ENCODE measurements at regions not wholly inside any gene's neighbourhood (a gene's known extent, or its start where the extent isn't known, plus 50 kb on each side); places are given as distances from the start of the nearest gene placed in this dataset.

DNA sequence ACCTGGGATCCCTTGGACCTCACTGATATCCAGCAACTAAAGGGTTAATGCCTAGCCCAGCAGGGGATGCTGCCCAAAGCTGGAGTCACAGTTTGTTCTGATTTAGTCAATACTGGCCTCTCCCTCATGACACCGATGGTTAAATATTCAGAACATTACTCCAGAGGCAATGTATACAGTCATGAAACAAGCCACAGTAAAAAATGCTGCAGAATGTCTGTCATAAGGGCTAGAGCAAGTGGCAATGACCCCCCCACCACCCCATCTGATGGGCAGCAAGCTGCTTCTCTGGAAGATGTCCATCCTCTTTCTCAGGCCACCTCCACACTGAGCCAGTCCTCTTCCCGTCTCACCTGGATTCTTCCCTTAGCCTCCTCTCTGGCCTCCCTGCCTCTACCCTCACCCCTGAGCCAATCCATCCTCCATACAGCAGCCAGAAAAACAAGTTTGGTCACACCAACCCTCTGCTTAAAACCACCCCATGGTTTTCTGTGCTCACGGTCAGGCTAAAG, 99.0 kb upstream of the KCNG1 start:
- DNase-seq: no peak

DNA sequence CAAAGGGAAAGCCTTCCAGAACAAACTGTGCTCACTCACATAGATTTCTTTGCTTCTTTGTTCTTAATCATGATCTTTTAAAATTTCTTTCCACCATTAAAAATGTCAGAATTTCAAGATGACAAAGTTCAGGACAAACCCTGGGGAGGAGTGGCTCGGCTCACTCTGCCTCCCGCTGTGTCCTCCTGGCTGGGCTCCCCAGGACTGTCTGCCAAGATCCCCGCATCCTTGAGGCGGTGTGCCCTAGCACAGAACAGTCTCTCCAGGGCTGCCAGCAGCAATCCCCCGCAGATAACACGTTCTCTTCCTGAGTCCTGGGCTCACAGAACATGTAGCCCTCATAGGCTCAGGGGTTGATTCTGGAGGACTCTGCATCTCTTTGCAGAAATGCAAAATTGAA, 98.4 kb upstream of the KCNG1 start:
- DNase-seq: no peak

GRCh38 chr20:51120868-51121267, 98.0 kb upstream of the KCNG1 start:
- DNase-seq: no peak

DNA sequence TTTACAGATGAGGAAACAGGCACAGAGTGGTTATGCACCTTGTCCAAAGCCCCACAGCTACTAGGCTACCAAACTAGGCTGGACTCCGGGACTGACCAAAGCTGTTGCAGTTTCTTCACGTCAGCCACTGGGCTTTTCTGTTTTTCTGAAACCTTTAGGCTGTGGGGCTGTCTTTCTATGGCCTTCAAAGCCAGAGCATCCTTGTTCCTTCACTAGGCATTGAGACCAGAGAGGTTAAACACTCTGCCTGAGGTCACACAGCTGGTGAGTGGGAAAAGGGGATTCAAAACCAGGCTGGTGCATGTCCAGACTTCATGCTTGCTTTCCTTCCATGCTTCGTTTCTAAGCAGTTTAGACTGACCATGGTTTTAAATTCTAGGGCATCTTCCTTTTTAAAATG, 97.5 kb upstream of the KCNG1 start:
- DNase-seq: no peak

DNA sequence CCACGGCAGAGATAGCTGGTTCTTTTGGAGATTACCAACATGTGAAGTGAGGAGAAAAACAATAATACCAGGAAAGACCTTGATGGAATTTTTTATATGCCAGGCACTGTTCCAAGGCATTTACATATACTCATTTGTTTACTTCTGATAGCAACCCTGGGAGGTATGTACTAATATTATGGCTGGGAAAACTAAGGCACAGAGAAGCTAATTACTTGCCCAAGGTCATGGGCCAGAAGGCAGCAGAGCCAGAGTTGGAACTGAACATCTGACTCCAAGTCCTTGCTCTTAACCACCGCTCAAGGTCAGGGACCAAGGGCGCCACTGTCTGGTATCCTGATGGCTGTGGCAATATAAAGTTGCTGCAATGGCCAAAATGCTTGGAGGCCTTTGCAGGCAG, 97.0 kb upstream of the KCNG1 start:
- no peak for DNase-seq

GRCh38 chr20:51118985-51119527, 96.1 kb upstream of the KCNG1 start:
- DNase-seq: no peak

DNA sequence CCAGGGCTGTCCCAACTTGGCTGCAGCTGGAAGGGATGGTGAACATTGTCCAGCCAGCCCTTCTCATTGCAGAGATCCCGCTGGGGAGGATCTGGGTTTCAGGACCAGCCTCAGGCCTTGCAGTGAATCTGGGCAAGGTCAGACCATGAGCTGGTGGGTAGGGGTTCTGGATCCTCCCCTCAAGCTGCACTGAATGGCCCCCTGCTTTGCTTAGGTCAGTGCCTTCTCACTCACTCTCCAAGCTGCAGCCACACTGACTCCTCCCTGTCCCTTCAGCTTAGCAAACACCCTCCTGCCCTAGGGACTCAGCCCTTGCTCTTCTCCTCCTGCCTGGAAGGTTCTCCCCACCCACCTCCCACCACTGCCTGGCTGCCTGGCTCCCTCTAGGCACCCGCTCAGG, 95.3 kb upstream of the KCNG1 start:
- DNase-seq: no peak

- no peak for DNase-seq
These were observed 94.1 kb upstream of the KCNG1 start for GRCh38 chr20:51116765-51117686.

DNA sequence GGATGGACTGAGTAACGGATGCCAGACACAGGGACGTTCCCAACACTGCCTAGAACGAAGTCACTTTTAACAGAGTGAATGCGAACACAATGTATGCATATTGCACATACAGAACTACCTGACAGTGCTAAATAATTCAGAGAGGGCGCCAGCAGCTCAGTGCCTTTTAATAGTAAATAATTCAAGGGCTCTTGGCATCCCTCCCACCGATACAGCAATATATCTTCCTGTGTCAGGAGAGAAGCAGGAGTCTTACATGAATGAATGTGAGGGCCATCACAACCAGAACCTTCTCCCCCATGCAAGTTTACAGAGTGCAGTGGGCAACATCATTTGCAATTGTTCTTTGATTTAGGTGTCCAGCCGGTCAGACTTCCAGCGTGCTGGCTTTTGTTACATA, 88.4 kb upstream of the KCNG1 start:
- no peak for DNase-seq

DNA sequence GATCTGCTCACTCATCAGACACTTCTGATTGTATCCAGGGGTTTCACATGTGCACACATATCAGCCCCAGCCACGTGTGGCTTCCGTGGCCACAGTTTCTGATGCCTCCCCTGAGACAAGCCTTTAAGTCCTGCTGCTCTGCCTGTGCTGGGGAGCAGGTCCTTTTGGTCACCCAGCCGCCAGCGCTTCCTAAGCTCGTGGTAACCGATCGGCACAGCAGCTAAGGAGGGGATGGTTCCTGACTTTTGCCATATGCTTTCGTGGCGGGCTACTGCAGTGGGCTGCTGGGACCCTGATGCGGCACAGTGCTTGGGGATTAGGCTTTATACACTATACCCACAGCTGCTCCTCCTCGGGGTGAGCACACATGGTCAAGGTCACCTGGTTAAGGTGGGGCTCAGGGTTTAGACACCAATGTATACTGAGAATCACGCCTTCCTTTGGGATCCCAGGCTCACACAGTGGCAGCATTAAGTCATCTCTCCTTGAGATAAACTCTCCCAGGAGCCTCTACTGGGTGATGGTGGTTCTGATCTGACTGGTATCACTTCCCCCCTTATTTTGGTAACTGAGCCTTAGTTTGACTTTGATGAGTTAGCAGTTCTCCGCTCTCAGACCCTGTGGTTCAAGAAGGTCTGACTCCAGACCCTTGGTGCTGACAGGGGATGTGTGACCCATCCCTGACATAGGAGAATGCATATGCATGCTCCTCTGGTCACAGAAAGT, 85.9 kb upstream of the KCNG1 start:
- DNase-seq: no peak

GRCh38 chr20:51106011-51106410, 83.1 kb upstream of the KCNG1 start:
- no peak for DNase-seq

GRCh38 chr20:51104960-51105920, 82.3 kb upstream of the KCNG1 start:
- no peak for DNase-seq

DNA sequence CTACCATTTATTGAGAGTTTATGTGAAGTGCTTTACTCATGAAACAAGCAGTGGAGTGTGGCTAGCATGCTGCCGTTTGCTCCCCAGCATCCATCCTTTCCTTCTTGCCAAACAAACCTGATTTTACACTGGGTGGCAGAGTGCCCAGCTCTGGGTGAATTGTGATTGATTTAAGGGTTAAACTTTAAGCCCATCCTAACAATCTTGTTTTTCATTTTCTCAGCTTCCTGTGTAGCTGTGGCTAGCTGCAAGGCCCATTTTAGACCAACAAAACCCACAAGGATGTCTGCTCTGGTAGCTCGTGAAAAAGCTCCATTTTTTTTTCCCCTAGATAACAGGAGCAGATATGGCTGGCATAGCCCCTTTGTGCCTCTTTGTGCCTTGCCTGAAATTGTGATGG, 77.7 kb upstream of the KCNG1 start:
- no peak for DNase-seq

DNA sequence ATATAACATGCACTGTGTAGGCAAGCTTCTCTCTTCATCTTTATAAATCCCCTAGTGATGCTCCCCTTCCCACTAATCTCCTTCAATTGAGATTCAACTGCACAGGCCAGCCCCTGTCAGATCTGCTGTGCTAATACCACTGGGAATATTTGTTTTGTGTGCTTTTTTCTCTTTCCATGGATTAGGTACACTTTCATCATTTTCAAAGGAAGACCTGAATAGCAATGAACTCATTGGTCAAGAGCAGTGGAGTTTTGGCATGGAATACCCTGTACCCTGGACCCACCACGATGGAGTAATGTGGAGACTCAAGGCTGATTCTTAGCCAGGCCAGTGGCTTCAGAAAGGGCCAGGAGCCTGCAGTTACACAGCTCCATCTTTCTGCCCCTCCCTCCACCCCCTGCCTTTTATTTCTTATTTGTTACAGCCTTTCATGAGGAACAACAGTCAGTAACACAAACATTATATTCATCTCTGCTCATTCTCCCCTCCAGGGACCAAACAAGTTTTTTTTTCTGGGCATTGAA, 75.4 kb upstream of the KCNG1 start:
- no peak for DNase-seq

- no peak for DNase-seq
These were observed 74.6 kb upstream of the KCNG1 start for GRCh38 chr20:51097351-51098120.

GRCh38 chr20:51096582-51097267, 73.8 kb upstream of the KCNG1 start:
- DNase-seq: no peak

- DNase-seq: peak; percentile 10
These were observed 73.0 kb upstream of the KCNG1 start for GRCh38 chr20:51095633-51096521.

DNA sequence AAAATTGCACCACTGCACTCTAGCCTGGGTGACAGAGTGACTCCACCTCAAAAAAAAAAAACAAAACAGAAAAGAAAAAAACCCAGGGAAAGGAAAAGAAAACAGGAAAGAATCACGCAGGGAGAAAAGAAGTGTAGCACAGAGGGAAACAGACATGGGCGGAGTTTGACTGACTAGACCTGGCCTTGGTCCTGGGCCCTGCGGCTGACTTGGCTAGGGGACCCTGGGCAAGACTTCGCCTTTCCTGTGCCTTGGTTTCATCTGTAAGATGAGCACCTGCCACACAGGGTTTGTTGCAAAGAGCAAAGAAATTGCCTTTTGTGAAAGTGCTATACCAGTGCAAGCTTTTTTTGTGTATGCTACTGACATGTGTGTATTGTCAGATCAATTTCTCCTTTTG, 71.3 kb upstream of the KCNG1 start:
- no peak for DNase-seq

DNA sequence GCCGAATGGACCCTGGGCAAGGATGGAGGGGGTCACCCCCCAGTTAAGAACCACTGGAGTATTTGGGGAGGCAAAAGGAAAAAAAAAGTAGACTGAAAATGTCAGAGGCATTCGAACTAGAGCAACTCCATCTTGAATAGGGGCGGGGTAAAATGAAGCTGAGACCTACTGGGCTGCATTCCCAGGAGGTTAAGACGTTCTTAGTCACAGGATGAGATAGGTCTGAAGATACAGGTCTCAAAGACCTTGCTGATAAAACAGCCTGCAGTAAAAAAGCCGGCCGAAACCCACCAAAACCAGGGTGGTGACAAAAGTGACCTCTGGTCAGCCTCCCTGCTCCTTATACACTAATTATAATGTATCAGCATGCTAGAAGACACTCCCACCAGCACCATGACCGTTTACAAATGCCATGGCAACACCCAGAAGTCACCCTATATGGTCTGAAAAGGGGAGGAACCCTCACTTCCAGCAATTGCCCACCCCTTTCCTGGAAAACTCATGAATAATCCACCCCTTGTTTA, 70.4 kb upstream of the KCNG1 start:
- no peak for DNase-seq

DNA sequence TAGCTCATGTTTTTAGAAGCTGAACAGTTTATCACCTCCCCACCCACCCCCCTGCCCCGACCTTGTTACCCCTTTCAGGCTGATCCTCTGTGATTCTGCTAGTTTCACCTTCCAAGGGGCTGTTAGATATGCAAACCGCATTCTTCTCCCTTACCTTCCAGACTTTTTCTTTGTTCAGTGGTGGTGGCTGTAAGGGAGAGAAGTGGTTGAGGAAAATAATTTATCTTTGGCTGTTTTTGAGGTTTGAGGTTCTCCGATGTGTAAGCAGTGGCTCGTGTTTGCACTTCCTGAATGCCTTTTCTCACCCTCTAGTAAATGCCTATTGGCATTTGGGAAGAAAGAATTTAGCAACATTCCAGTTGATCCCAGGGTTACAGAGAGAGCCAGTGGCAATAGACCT, 69.4 kb upstream of the KCNG1 start:
- DNase-seq: no peak
